Esophagus squamous epithelium (tissue), 5 donors: ENCODE measurements at regions not wholly inside any gene's neighbourhood (a gene's known extent, or its start where the extent isn't known, plus 50 kb on each side); places are given as distances from the start of the nearest gene placed in this dataset.
A peak's percentile ranks its signal among the peaks of the same experiment; 100 is the strongest.

Experiments
- DNase-seq: peaks from one replicate; lab custom pipeline; 2025; lab: John Stamatoyannopoulos, UW
- H3K27ac ChIP-seq, 4 donors: fragments of 200-600 bp; sonication (generic); one replicate each; pipeline ENCODE4 v1.5.1; 2016 to 2019; ENCODE audit warnings: mild to moderate bottlenecking in 1 of 4
- H3K27me3 ChIP-seq, 4 donors: fragments of 200-600 bp; sonication (generic); 1 replicate in 3 of 4; 2 replicates in 1 of 4; pipeline versions ENCODE4 v1.5.1 to v1.6.0; 2017 to 2021; ENCODE audit warnings: antibody characterized with exemption in 1 of 4
- H3K36me3 ChIP-seq, 3 donors: fragments of 200-600 bp; sonication (generic); one replicate each; pipeline ENCODE4 v1.5.1; 2016 to 2019
- H3K4me1 ChIP-seq, 3 donors: fragments of 200-600 bp; sonication (generic); one replicate each; pipeline ENCODE4 v1.5.1; 2017 to 2019
- H3K4me3 ChIP-seq, 4 donors: fragments of 200-600 bp; sonication (generic); 1 replicate in 3 of 4; 2 replicates in 1 of 4; pipeline ENCODE4 v1.5.1; 2016 to 2019; ENCODE audit warnings: mild to moderate bottlenecking in 2 of 4, moderate library complexity in 1 of 4
- H3K9me3 ChIP-seq, 3 donors: fragments of 200-600 bp; sonication (generic); one replicate each; pipeline ENCODE4 v1.5.1; 2016 to 2019
- CTCF ChIP-seq, 6 experiments: fragments of 450-650 bp in 4 of 6; fragments of 200-600 bp in 2 of 6; sonication (generic) in 2 of 6; IDR thresholded peaks; one replicate each; pipeline ENCODE4 v1.5.1; 2016 to 2019; ENCODE audit warnings: antibody characterized with exemption in 6 of 6, mild to moderate bottlenecking in 4 of 6, moderate library complexity in 4 of 6
- POLR2A ChIP-seq, 4 donors: fragments of 450-650 bp; IDR thresholded peaks; one replicate each; pipeline ENCODE4 v1.6.1; 2017; ENCODE audit warnings: antibody characterized with exemption in 4 of 4, mild to moderate bottlenecking in 4 of 4, moderate library complexity in 3 of 4
- WGBS, 2 donors: methylation state at CpG; one replicate each; pipeline ENCODE4 v1.1.5; 2018; 5-methylcytosine and 5-hydroxymethylcytosine counted together
- intact Hi-C: fragments of 100-400 bp; cut with DNase I; formaldehyde crosslinking; loops from one replicate; pipeline ENCODE4 v1.15.0; 2022
- donor health status: DM: yes; HTN: yes; CAD: no.

GRCh38 chr12:54749191-54749818 lies 101.1 kb upstream of the DCD start:
- Histone ChIP-seq H3K9me3 (no peaks in the 10 kb centered on the region), H3K27ac (no peak overlapping the region), H3K4me1 (no peaks in the 10 kb centered on the region), H3K36me3 (no peaks in the 10 kb centered on the region), H3K4me3 (no peak overlapping the region), H3K27me3 (no peaks in the 10 kb centered on the region)
- 22 to 28% methylated on average over 5 of the region's 5 CpGs for WGBS, 2 donors
- peak; percentile 57 to 74 (median 62) for TF ChIP-seq CTCF (IDR thresholded peaks at IDR 0.05)
- no peak for TF ChIP-seq POLR2A (IDR thresholded peaks at IDR 0.05)
- intact Hi-C loops = loop anchor here (5.0 kb wide), 1 partner anchor 208 kb away; no protein-coding TSS in a partner anchor
- DNase-seq = no peak

GRCh38 chr12:54744590-54744989 lies 96.4 kb upstream of the DCD start:
- Histone ChIP-seq H3K36me3 (no peaks in the 10 kb centered on the region), H3K27ac (no peak overlapping the region), H3K27me3 (no peaks in the 10 kb centered on the region), H3K4me3 (no peak overlapping the region), H3K9me3 (no peaks in the 10 kb centered on the region), H3K4me1 (peaks cover 0 to 8% (median 0%) of the 10 kb centered on the region in 3 donors)
- TF ChIP-seq POLR2A (IDR thresholded peaks at IDR 0.05) = no peak
- no peak for TF ChIP-seq CTCF (IDR thresholded peaks at IDR 0.05)
- intact Hi-C loops = no loop called here
- no peak for DNase-seq
- WGBS, 2 donors = 46 to 47% methylated on average over 2 of the region's 2 CpGs

GRCh38 chr12:54740882-54741281 lies 92.7 kb upstream of the DCD start:
- TF ChIP-seq POLR2A (IDR thresholded peaks at IDR 0.05) = no peak
- TF ChIP-seq CTCF (IDR thresholded peaks at IDR 0.05) = no peak
- peaks cover 0 to 8% (median 0%) of the 10 kb centered on the region in 3 donors for H3K4me1 ChIP-seq
- no peaks in the 10 kb centered on the region for H3K27me3 ChIP-seq
- 47 to 71% methylated on average over 1 of the region's 1 CpG for WGBS, 2 donors
- H3K9me3 ChIP-seq = no peaks in the 10 kb centered on the region
- DNase-seq = no peak
- intact Hi-C loops = no loop called here
- no peaks in the 10 kb centered on the region for H3K36me3 ChIP-seq
- no peak overlapping the region for H3K4me3 ChIP-seq
- H3K27ac ChIP-seq = no peak overlapping the region

GRCh38 chr12:54736549-54736948 lies 88.4 kb upstream of the DCD start:
- H3K9me3 ChIP-seq = no peaks in the 10 kb centered on the region
- H3K27ac ChIP-seq = no peak overlapping the region
- intact Hi-C loops = no loop called here
- H3K36me3 ChIP-seq = no peaks in the 10 kb centered on the region
- WGBS, 2 donors = 80 to 82% methylated on average over 2 of the region's 2 CpGs
- H3K4me1 ChIP-seq = no peaks in the 10 kb centered on the region
- TF ChIP-seq POLR2A (IDR thresholded peaks at IDR 0.05) (no peak), CTCF (IDR thresholded peaks at IDR 0.05) (no peak)
- H3K27me3 ChIP-seq = no peaks in the 10 kb centered on the region
- DNase-seq = no peak
- no peak overlapping the region for H3K4me3 ChIP-seq

GRCh38 chr12:54734196-54734950 lies 86.2 kb upstream of the DCD start:
- H3K9me3 ChIP-seq = no peaks in the 10 kb centered on the region
- H3K4me3 ChIP-seq = no peak overlapping the region
- intact Hi-C loops = no loop called here
- DNase-seq = no peak
- TF ChIP-seq POLR2A (IDR thresholded peaks at IDR 0.05) (no peak), CTCF (IDR thresholded peaks at IDR 0.05) (no peak)
- WGBS, 2 donors = 76 to 86% methylated on average over 4 of the region's 4 CpGs
- H3K36me3 ChIP-seq = no peaks in the 10 kb centered on the region
- no peaks in the 10 kb centered on the region for H3K4me1 ChIP-seq
- H3K27ac ChIP-seq = no peak overlapping the region
- H3K27me3 ChIP-seq = no peaks in the 10 kb centered on the region
